Activated naive CD8-positive, alpha-beta T cell treated with anti-CD3 and anti-CD28 coated beads, Interleukin-2, amount 50 U/mL, for 24 hours (primary cell): ENCODE measurements at regions not wholly inside any gene's neighbourhood (a gene's known extent, or its start where the extent isn't known, plus 50 kb on each side); places are given as distances from the start of the nearest gene placed in this dataset.

ENCODE experiments used
- ATAC-seq: fragments of 150-1000 bp; cut with Tn5 transposase; one replicate; pipeline ENCODE4 v1.10.0; 2021
- DNase-seq: peaks from one replicate; pipeline ENCODE4 v3.0.0; 2021
- H3K27ac Mint-ChIP-seq: one replicate; pipeline ENCODE4 v1.8.0; 2021; ENCODE audit warnings: mild to moderate bottlenecking, mixed read lengths
- H3K27me3 Mint-ChIP-seq: one replicate; pipeline ENCODE4 v1.8.0; 2021; ENCODE audit warnings: mixed read lengths
- H3K36me3 Mint-ChIP-seq: one replicate; pipeline ENCODE4 v1.8.0; 2021; ENCODE audit warnings: low read depth, mixed read lengths
- H3K4me1 Mint-ChIP-seq: one replicate; pipeline ENCODE4 v1.8.0; 2021; ENCODE audit warnings: mixed read lengths
- H3K4me3 Mint-ChIP-seq: one replicate; pipeline ENCODE4 v1.8.0; 2021; ENCODE audit warnings: mild to moderate bottlenecking, moderate library complexity, mixed read lengths
- H3K9me3 Mint-ChIP-seq: one replicate; pipeline ENCODE4 v1.8.0; 2021; ENCODE audit warnings: mixed read lengths

DNA sequence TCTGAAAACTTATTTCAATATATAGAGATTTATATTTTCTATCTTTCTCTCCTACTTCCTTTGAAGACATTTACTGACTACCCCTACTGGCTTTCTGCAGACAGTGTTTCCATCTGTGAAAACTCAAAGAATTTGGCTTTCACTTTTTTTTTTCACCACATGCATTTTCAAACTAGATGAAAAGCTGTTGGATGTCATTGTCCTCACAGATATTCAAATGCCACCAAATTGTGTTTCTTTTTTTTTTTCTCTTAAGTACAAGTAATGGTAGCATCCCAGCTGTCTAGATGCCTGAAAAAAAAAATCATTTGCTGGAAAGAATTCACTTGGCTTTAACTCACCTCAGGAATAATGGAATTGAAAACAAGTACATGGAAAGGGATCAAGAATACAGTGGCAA is 2258.6 kb upstream of the ACO1 start:
- Mint-ChIP-seq H3K4me1 (no peaks in the 10 kb centered on the region), H3K27ac (no peak overlapping the region), H3K36me3 (no peaks in the 10 kb centered on the region), H3K4me3 (no peak overlapping the region), H3K9me3 (peaks cover 3% of the 10 kb centered on the region), H3K27me3 (no peaks in the 10 kb centered on the region)
- ATAC-seq (no peak), DNase-seq (no peak)

DNA sequence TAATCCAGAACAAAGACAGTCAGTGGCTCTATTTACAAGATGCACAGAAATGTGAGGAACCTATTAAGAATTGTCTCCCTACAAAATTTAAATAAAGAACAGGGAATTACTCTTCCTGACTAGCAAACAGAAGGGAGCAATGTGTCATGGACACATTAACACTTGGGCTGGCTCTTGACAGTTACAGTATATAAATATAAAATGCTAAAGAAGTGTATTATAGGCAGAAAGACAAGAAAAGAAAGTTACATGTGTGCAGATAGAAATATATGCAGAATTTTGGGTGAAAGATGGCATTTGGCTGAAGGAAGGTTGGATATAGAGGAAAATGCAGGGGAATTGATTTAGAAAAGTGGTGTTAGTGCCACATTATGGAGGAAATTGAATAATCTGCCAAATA is 2257.1 kb upstream of the ACO1 start:
- H3K9me3 Mint-ChIP-seq: peaks cover 3% of the 10 kb centered on the region
- no peak overlapping the region for H3K27ac Mint-ChIP-seq
- no peaks in the 10 kb centered on the region for H3K27me3 Mint-ChIP-seq
- H3K36me3 Mint-ChIP-seq: no peaks in the 10 kb centered on the region
- DNase-seq (no peak), ATAC-seq (no peak)
- H3K4me1 Mint-ChIP-seq: no peaks in the 10 kb centered on the region
- H3K4me3 Mint-ChIP-seq: no peak overlapping the region

- no peaks in the 10 kb centered on the region for H3K36me3 Mint-ChIP-seq
Measured at GRCh38 chr9:30140407-30140806, 2244.0 kb upstream of the ACO1 start.

DNA sequence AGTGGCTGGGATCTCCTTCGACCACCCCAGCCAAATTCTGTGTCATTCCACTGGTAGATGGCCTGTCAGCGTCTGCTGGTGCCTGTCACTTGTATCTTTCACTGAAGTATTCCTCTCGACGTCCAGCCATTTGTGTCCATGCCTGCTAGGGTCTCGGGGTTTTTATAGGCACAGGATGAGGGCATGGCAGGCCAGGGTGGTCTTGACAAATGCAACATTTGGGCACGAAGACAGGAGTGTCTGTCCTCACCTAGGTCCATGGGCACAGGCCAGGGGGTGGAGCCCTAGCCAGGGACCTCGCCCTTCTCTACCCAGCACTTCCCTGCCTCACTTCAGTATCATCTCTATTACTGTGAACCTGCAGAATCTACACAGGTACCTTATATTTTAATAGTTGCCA is 2223.9 kb upstream of the ACO1 start:
- Mint-ChIP-seq H3K27ac (no peak overlapping the region), H3K4me3 (no peak overlapping the region), H3K36me3 (no peaks in the 10 kb centered on the region), H3K9me3 (peaks cover 3% of the 10 kb centered on the region), H3K27me3 (no peaks in the 10 kb centered on the region), H3K4me1 (no peaks in the 10 kb centered on the region)
- DNase-seq: no peak
- no peak for ATAC-seq

More at GRCh38 chr9:30140407-30140806, 2244.0 kb upstream of the ACO1 start:
- Mint-ChIP-seq H3K27me3 (no peaks in the 10 kb centered on the region), H3K4me3 (no peak overlapping the region), H3K27ac (no peak overlapping the region), H3K9me3 (no peaks in the 10 kb centered on the region), H3K4me1 (no peaks in the 10 kb centered on the region)
- ATAC-seq: no peak
- DNase-seq: no peak

DNA sequence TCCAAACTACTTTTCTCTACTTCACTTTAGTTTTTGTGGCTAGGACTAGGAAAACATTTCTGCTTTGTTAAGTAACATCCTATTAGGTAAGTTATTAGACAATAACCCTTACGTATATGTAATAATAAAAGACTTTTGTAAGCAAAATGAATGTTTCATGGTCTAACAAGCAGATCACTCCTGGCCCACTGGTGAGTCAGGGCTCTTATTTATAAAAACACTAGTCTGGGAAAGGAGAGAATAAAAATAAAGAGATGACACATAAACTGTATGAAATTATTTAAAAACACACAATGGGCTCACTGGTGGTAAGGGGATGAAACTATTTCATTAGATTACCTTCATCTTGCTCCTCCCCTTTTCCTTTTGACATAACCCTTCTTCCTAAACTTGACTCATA is 2212.2 kb upstream of the ACO1 start:
- ATAC-seq (no peak), DNase-seq (no peak)
- Mint-ChIP-seq H3K27ac (no peak overlapping the region), H3K9me3 (peaks cover 8% of the 10 kb centered on the region), H3K4me1 (no peaks in the 10 kb centered on the region), H3K4me3 (no peak overlapping the region), H3K27me3 (no peaks in the 10 kb centered on the region), H3K36me3 (no peaks in the 10 kb centered on the region)

- peaks cover 8% of the 10 kb centered on the region for H3K9me3 Mint-ChIP-seq
- no peaks in the 10 kb centered on the region for H3K4me1 Mint-ChIP-seq
- H3K27me3 Mint-ChIP-seq: no peaks in the 10 kb centered on the region
- ATAC-seq: no peak
- H3K4me3 Mint-ChIP-seq: no peak overlapping the region
- no peak overlapping the region for H3K27ac Mint-ChIP-seq
- no peak for DNase-seq
- H3K36me3 Mint-ChIP-seq: no peaks in the 10 kb centered on the region
Measured at GRCh38 chr9:30178610-30179009, 2205.8 kb upstream of the ACO1 start.

DNA sequence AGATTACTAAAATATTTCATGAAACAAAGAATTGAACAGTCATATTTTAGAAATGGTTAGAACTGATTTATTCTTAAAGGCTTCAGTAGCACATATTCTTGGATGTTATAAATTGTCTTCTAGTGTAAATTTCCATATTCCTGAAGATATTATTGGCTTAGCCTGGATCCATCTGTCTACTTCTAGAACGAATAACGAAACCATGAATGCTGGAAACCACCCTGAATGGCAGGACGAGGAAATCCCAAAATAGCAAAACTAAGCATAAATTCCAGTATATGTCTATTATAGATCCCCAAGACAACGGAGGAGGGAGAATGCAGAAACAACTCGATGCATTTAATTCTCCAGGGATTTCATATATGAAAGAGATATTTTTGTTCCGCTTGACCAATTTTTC is 2191.0 kb upstream of the ACO1 start:
- Mint-ChIP-seq H3K27ac (no peak overlapping the region), H3K9me3 (peaks cover 14% of the 10 kb centered on the region), H3K36me3 (peaks cover 2% of the 10 kb centered on the region), H3K4me1 (no peaks in the 10 kb centered on the region), H3K4me3 (no peak overlapping the region), H3K27me3 (no peaks in the 10 kb centered on the region)
- ATAC-seq: no peak
- DNase-seq: no peak

- ATAC-seq: no peak
- no peak for DNase-seq
- Mint-ChIP-seq H3K27me3 (no peaks in the 10 kb centered on the region), H3K4me1 (no peaks in the 10 kb centered on the region), H3K27ac (no peak overlapping the region), H3K4me3 (no peak overlapping the region), H3K9me3 (peaks cover 4% of the 10 kb centered on the region), H3K36me3 (peaks cover 2% of the 10 kb centered on the region)
Measured at GRCh38 chr9:30196941-30197340, 2187.5 kb upstream of the ACO1 start.

DNA sequence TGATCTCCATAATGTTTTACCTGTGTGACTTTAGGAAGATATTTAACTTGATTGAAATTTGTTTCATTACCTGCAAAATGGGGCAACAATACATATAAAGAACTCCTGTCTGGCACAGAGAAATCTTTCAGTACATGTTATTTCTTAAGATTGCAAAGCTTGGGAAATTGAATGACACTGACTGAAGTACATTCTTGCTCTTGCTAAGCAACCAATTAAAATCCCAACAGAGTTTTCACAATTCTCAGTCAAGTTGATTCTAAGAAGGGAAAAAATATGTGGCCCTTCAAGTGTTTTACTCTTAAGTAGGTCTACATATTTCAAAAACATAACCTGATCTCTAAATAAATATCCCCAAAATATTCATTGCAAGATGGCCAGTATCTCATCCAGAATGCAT is 2187.0 kb upstream of the ACO1 start:
- no peaks in the 10 kb centered on the region for H3K4me1 Mint-ChIP-seq
- no peak for ATAC-seq

GRCh38 chr9:30197954-30198353 is 2186.5 kb upstream of the ACO1 start:
- Mint-ChIP-seq H3K4me3 (no peak overlapping the region), H3K9me3 (peaks cover 4% of the 10 kb centered on the region), H3K27ac (no peak overlapping the region), H3K36me3 (peaks cover 2% of the 10 kb centered on the region), H3K27me3 (no peaks in the 10 kb centered on the region), H3K4me1 (no peaks in the 10 kb centered on the region)
- ATAC-seq (no peak), DNase-seq (no peak)

More for the DNA sequence above, 2187.0 kb upstream of the ACO1 start:
- Mint-ChIP-seq H3K27me3 (no peaks in the 10 kb centered on the region), H3K9me3 (peaks cover 4% of the 10 kb centered on the region), H3K4me3 (no peak overlapping the region), H3K27ac (no peak overlapping the region), H3K36me3 (peaks cover 2% of the 10 kb centered on the region)
- no peak for DNase-seq

DNA sequence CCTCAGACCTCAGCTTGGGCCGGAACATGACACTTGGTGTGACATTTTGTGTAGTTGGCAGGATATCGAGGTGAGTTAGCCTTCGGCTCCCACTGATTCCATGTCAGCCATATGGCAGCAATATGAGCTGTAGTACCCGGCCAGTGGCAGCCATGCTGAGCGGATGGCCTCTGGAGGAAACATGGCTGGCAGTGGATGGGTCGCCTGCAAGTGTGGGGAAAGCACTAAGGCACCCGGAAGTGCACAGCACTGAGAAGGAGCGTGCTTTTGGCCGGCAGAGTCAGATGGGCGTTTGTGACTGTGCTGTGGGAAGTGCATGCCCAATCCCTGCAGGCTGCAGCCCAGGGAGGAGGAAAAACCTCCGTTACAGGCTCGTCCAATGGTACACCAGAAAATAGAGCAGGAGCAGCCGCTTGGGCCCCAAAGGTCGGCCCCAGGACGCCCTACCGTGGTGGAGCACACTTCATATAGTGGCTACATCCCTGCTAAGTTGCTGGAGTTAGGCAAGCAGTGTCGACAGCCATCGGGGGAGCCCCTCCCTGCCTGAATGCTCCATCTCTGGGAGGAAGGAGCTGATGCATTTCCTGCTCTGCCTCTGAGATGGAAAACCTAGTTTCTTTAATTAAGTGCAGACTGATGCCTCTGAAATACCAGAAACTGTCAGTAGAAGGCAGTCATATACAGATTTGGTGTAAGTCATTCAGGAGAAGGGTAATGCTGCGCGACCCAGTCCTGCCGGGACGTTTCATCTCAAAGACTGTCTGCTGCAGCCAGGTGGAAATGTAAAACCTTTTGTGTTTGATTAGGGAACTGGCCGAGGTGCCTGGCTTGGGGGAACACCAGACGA is 2185.8 kb upstream of the ACO1 start:
- peaks cover 4% of the 10 kb centered on the region for H3K9me3 Mint-ChIP-seq
- H3K27me3 Mint-ChIP-seq: no peaks in the 10 kb centered on the region
- no peaks in the 10 kb centered on the region for H3K4me1 Mint-ChIP-seq
- H3K36me3 Mint-ChIP-seq: peaks cover 2% of the 10 kb centered on the region
- ATAC-seq: no peak
- no peak for DNase-seq
- H3K27ac Mint-ChIP-seq: no peak overlapping the region
- no peak overlapping the region for H3K4me3 Mint-ChIP-seq

DNA sequence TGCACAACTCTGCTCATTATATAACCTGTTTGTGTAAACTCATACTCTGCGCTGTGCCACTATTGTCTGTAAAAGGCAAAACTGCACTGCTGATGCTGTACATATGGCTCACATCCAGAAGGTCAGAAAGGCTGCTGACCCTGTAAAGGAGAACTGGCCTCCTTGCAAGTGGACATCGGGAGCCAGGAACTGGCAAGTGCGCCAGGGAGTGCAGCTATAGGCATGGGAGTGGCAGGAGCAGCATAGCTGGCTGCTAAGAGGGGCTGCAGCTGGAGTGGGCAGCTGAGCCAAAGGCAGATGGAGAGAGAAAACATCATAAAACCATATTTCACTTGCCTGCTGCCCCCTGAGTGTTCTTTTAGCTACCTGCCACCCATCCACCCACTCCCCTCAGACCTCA is 2183.4 kb upstream of the ACO1 start:
- peaks cover 4% of the 10 kb centered on the region for H3K9me3 Mint-ChIP-seq
- ATAC-seq: no peak
- H3K4me3 Mint-ChIP-seq: no peak overlapping the region
- no peak for DNase-seq
- no peak overlapping the region for H3K27ac Mint-ChIP-seq
- H3K27me3 Mint-ChIP-seq: no peaks in the 10 kb centered on the region
- peaks cover 2% of the 10 kb centered on the region for H3K36me3 Mint-ChIP-seq
- H3K4me1 Mint-ChIP-seq: no peaks in the 10 kb centered on the region

- no peak for DNase-seq
- Mint-ChIP-seq H3K27me3 (no peaks in the 10 kb centered on the region), H3K27ac (no peak overlapping the region), H3K36me3 (no peaks in the 10 kb centered on the region), H3K4me1 (no peaks in the 10 kb centered on the region), H3K9me3 (no peaks in the 10 kb centered on the region), H3K4me3 (no peak overlapping the region)
- ATAC-seq: no peak
Measured at GRCh38 chr9:30235068-30235467, 2149.4 kb upstream of the ACO1 start.

GRCh38 chr9:30235564-30235963 is 2148.9 kb upstream of the ACO1 start:
- Mint-ChIP-seq H3K27ac (no peak overlapping the region), H3K36me3 (no peaks in the 10 kb centered on the region), H3K4me3 (no peak overlapping the region), H3K27me3 (no peaks in the 10 kb centered on the region), H3K9me3 (no peaks in the 10 kb centered on the region), H3K4me1 (no peaks in the 10 kb centered on the region)
- ATAC-seq: no peak
- no peak for DNase-seq

DNA sequence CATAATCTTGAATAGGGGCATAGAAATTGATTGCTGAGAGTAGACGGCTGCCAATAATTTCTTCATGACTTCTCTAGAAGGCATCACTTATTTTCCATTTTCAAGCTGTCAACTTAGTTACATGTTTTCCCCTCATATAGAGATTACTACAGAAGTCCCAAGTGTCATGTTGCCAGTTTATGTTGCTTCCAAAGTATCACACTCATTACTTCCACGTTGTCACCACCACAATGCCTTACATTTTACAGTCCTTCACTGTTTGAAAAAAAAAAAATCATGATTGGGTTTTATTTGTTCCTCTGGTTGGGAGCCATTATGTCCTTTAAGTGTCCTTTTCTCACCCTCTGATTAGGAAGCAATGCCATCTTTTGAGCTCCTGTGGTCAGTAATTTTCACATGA is 2144.6 kb upstream of the ACO1 start:
- Mint-ChIP-seq H3K4me1 (no peaks in the 10 kb centered on the region), H3K4me3 (no peak overlapping the region), H3K36me3 (no peaks in the 10 kb centered on the region), H3K27me3 (no peaks in the 10 kb centered on the region), H3K9me3 (no peaks in the 10 kb centered on the region), H3K27ac (no peak overlapping the region)
- ATAC-seq (no peak), DNase-seq (no peak)

DNA sequence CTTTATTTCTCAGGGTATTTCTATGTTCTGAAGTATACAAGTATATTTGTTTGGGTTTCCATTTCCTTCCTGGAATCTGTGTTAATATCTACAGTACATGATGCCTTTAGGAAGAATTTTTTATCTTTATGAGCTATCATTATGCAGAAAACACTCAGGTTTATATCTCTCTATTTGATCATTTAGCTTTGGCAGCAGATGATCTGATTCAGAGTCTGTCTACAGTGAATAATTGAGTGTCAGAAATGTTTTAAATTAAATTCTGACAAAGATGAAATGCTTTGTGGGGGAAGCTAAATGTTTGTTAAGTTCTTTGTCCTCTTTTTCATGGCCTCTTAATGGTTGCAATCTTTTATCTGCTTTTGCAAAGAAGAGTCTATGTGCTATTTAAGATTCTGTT is 2141.0 kb upstream of the ACO1 start:
- no peaks in the 10 kb centered on the region for H3K4me1 Mint-ChIP-seq
- DNase-seq (no peak), ATAC-seq (no peak)
- no peaks in the 10 kb centered on the region for H3K27me3 Mint-ChIP-seq
- H3K27ac Mint-ChIP-seq: no peak overlapping the region
- H3K9me3 Mint-ChIP-seq: no peaks in the 10 kb centered on the region
- no peak overlapping the region for H3K4me3 Mint-ChIP-seq
- no peaks in the 10 kb centered on the region for H3K36me3 Mint-ChIP-seq
